ENCODE measurements at regions not wholly inside any gene's neighbourhood (a gene's known extent, or its start where the extent isn't known, plus 50 kb on each side); places are given as distances from the start of the nearest gene placed in this dataset.
"Not testable (repeated sequence)": the region's sequence is repeated elsewhere in the genome, so short reads cannot be mapped to it uniquely, and the experiment has no call there.

DNA sequence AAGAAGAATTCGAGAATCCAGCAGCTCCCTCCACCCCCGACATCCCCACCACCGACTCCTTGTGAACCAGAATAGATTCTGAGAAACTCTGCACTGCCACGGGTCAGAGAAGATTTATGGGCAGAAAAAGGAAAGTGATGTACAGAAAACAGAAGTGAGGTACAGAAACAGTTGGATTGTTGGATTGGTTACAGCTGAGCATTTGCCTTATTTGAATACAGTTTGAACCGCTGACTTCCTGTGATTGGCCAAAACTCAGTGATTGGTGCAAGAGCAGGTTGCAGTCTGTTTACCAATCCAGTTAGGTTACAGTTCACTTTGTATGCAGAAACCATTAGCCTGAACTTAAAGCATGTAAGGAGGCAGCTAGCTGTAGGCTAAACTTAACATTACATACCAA lies 131.2 kb upstream of the HDDC2 start:
- no peak for DNase-seq

DNA sequence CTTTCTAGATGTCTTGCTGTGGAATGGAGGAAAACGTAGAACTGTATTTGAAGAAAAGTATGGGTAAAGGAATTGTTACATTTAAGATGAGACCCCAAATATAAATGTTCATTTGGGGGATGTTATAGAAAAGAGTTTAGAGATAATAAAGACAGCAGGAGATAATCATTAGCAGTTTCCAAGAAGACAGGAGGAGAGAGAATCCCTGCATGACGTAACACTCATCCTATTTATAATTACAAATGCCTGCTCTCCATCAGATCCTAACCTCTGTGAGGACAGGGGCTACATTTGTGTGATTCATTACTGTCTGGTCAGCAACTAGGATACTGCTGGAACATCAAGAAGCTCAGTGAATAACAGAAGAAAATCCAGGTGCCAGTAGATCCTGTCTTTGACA lies 133.0 kb upstream of the HDDC2 start:
- DNase-seq: no peak

DNA sequence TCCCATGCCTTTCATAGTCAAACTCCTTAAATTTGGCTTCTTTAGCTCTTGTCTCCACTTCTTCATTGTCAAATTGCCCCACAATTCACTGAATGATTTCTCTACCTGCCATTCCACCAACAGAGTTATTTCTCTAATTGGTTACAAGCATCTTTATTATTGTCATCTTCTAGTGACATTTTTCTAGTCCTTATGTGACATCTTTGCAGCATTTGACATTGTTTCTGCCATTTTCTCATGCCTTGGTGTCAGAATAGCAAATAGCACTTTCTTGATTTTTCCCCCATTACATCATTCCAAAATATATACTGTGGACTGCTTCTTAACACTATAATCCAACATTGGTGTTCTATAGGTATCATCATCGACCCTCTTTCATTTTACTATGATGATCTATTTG lies 137.7 kb upstream of the HDDC2 start:
- DNase-seq: no peak

GRCh38 chr6:125444006-125444923 lies 142.5 kb upstream of the HDDC2 start:
- no peak for DNase-seq

DNA sequence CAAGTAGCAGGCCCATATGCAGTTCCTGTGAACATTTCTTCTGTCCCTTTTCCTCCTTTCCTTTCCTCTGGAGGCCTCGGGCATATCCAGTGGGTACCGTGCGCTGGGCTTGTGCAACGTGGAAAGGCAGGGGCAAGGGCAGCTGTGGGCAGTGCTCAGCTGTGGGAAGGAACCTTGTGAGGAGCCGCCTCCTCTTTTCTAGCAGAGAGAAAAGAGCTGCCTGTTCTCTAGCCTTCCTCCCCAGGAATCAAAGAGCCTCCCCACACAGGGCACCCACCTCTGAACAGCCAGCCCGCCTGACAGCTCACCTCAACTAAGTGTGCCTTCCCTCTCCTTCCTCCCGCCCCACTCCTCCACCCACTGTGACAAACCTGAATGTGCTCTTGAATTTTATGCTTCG lies 143.3 kb upstream of the HDDC2 start:
- DNase-seq: no peak

DNA sequence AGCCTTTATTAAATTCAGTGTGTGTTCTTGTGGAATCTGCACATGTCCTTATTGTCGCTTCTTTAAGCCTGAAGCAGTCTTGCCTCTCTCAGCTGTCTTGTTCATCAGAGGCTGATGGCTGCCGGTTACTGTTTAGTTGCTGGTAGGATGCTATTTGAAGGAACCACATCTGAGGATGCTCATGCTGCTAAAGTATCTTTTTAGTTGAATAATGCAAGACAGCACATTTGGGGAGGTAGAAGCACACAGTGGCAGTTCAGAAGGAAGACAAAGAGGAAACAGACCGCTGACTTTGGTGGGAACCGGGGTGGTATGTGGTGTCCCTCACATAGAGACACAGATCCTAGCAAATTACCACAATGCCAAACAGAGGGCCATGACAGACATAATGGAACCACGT lies 144.2 kb upstream of the HDDC2 start:
- DNase-seq: no peak

- DNase-seq: no peak
These were observed 150.0 kb upstream of the HDDC2 start for GRCh38 chr6:125451750-125452149.

- DNase-seq: no peak
These were observed 151.7 kb upstream of the HDDC2 start for GRCh38 chr6:125453516-125453915.

DNA sequence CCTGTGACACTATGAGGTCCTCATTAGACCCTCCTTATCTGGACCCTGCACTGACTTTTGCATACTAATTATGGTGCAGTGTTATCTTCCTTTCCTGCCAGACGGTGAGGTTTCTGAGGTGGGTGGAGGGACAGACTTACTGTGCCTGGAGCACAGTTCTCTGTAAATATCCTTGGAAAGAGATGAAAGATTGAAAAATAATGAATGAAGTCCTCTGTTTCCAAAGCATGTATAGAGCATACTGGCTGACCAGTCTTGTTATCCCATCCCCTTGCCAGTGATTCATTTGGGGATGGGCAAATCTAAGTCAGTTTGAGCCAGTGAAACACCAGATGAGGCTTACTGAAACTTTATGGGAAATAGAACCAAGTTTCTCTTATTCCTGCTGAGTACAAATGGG lies 152.6 kb upstream of the HDDC2 start:
- DNase-seq: no peak

- DNase-seq: not testable (repeated sequence)
These were observed 156.7 kb upstream of the HDDC2 start for GRCh38 chr6:125458493-125458892.

- DNase-seq: not testable (repeated sequence)
These were observed 163.6 kb upstream of the HDDC2 start for GRCh38 chr6:125465332-125465731.

DNA sequence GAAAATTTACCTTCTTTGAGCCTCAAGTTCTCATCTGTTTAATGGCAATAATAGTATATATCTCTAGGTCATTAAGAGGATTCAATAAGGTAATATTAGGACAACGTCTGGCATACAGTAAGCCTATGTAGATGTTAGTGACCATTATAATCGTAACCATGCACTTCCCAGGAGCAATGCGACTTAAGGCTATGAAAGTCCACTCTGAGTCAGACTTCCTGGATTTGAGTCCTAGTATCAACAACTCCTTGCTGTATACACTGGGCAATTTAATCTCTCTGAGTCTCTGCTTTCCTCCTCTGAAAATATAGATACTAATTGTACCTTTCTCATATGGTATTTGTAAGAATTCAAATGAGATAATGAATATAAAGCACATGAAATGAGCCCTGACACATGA lies 168.1 kb upstream of the HDDC2 start:
- DNase-seq: no peak

- DNase-seq: no peak
These were observed 169.9 kb upstream of the HDDC2 start for GRCh38 chr6:125471667-125472066.

DNA sequence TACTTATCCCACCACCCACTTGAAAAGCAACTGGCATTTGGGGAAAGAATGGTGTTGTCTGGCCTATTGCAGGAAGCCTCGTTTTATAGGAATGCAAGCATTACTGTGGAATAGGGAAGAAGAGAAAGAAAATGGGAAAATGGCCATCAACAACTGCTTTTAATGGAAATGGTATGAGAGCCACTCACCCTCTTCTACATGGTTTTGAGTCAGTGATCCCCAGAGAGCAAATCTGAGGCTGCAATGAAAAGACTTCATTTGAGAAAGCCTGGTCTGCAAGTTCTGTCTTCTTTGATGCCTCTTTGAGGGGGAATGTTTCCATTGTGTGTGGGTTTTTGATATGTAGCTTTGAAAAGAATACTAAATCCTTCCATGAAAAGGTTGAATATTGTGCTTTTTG lies 172.3 kb upstream of the HDDC2 start:
- DNase-seq: no peak

DNA sequence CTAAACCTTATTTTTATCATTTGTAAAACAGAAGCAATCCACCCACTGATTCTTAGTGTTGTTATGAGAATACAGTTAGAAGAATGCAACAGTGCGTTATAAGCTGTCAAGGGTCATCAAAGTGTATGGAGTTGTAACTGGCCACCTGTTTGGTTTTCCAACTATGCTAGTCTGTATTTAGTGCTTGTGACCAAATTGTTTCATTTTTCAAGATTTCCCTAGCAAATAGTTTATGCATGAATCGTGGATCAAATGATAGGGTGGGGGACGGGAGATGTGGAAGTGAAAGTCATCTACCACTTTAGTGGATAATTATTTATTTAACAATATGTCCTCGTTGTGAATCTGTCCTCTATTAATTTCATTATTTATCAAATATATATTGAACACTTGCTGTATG lies 175.4 kb upstream of the HDDC2 start:
- no peak for DNase-seq

GRCh38 chr6:125477844-125478243 lies 176.1 kb upstream of the HDDC2 start:
- no peak for DNase-seq

- DNase-seq: no peak
These were observed 178.4 kb upstream of the HDDC2 start for GRCh38 chr6:125480146-125480545.

- no peak for DNase-seq
These were observed 178.8 kb upstream of the HDDC2 start for GRCh38 chr6:125480571-125480970.

GRCh38 chr6:125481056-125481455 lies 179.3 kb upstream of the HDDC2 start:
- DNase-seq: no peak

DNA sequence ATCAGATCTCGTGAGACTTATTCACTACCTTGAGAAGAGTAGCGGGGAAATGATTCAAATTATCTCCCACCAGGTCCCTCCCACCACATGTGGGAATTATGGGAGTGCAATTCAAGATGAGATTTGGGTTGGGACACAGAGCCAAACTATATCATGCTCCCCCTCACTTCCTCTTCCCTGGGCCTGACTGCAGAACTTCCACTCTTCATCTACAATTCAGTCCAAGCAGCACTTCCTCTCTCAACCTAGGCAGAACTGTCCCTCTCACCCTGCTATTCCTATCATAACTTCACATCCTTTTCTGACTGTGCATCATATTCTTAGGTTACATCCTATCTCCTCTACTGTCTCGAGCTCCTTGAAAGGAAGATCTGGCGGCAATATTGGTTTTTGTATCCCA lies 184.0 kb upstream of the HDDC2 start:
- no peak for DNase-seq

- no peak for DNase-seq
These were observed 185.1 kb upstream of the HDDC2 start for GRCh38 chr6:125486881-125487280.

GRCh38 chr6:125489579-125490285 lies 188.0 kb upstream of the HDDC2 start:
- no peak for DNase-seq

DNA sequence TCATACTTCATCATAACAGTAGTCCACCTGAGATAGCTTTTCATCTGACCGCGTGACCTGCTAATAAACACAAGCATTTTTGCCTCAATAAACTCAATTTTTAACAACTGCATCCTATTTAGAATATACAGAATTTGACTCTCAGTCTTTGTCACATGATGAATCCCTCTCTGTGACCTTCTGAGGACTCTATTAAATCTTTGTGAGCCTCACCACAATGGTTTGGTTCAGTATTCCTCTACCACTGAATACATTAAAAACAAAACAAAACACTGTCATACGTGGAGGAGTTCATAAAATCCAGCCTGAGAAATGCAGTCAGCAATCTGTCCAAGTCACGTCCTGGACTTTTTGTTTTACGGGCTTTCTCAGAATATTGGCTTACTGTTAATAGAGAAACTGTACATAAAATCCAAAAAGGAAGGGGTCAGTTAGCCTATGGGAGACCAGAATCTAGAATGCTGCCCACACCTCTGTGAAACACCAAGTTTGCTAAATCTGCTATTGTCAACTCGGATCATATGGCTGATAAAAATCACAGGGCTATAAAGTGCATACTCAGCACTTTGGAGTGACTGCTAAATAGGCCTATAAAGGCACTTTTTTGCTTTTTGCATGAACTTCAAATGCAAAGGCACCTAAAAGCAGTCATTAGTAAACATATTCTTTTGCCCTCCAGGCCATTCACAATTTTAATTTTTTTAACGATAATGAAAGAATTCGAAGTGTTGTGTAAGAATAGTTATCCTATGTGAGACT lies 190.3 kb upstream of the HDDC2 start:
- no peak for DNase-seq

DNA sequence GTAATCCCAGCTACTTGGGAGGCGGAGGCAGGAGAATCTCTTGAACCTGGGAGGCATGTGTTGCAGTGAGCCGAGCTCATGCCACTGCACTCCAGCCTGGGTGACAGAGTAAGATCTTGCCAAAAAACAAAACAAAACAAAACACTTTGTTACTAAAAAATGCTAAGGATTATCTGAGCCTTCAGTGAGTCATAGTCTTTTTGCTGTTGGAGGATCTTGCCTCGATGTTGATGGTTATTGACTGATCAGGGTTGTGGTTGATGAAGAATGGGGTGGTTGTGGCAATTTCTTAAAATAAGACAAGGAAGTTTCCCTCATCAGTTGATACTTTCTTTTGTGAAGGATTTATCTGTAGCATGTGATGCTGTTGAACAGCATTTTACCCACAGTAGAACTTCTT lies 196.8 kb upstream of the HDDC2 start:
- no peak for DNase-seq

Data from hematopoietic multipotent progenitor cell treated with erythropoietin and hydrocortisone succinate and interleukin-3 and kit ligand, for 6 days (in vitro differentiated cells).